Fibroblast of the conjunctiva (primary cell): ENCODE measurements at regions not wholly inside any gene's neighbourhood (a gene's known extent, or its start where the extent isn't known, plus 50 kb on each side); places are given as distances from the start of the nearest gene placed in this dataset.

Experiments used
- DNase-seq: peaks from one replicate; pipeline ENCODE4 v3.0.0-alpha.2; 2010; ENCODE audit warnings: low read depth

- DNase-seq, result no peak
These were observed 85.6 kb downstream of the MARCHF4 start for GRCh38 chr2:216286616-216287231.

- DNase-seq, result no peak
These were observed 86.6 kb downstream of the MARCHF4 start for GRCh38 chr2:216285701-216286100.

- no peak for DNase-seq
These were observed 87.6 kb downstream of the MARCHF4 start for GRCh38 chr2:216284708-216285107.

- no peak for DNase-seq
These were observed 89.0 kb downstream of the MARCHF4 start for GRCh38 chr2:216283038-216283900.

- DNase-seq, result no peak
These were observed 90.4 kb downstream of the MARCHF4 start for GRCh38 chr2:216281876-216282275.

- DNase-seq, result no peak
These were observed 91.0 kb downstream of the MARCHF4 start for GRCh38 chr2:216281316-216281715.

- DNase-seq, result peak; percentile 9
These were observed 92.8 kb downstream of the MARCHF4 start for GRCh38 chr2:216279459-216279858.

GRCh38 chr2:216279031-216279430 is 93.3 kb downstream of the MARCHF4 start:
- no peak for DNase-seq

GRCh38 chr2:216275890-216276289 is 96.4 kb downstream of the MARCHF4 start:
- no peak for DNase-seq

- DNase-seq, result no peak
These were observed 98.0 kb downstream of the MARCHF4 start for GRCh38 chr2:216274194-216274840.

- no peak for DNase-seq
These were observed 111.2 kb downstream of the MARCHF4 start for GRCh38 chr2:216261042-216261537.

- DNase-seq, result no peak
These were observed 111.7 kb downstream of the MARCHF4 start for GRCh38 chr2:216260629-216261028.

- DNase-seq, result no peak
These were observed 113.2 kb downstream of the MARCHF4 start for GRCh38 chr2:216259081-216259480.

GRCh38 chr2:216257089-216257488 is 115.2 kb downstream of the MARCHF4 start:
- DNase-seq, result no peak
